Smooth muscle cell (in vitro differentiated cells): ENCODE measurements at regions not wholly inside any gene's neighbourhood (a gene's known extent, or its start where the extent isn't known, plus 50 kb on each side); places are given as distances from the start of the nearest gene placed in this dataset.
A peak's percentile ranks its signal among the peaks of the same experiment; 100 is the strongest.
"Not testable (repeated sequence)": the region's sequence is repeated elsewhere in the genome, so short reads cannot be mapped to it uniquely, and the experiment has no call there.

Source experiments
- DNase-seq: peaks from one replicate; lab custom pipeline; 2025; ENCODE audit not compliant: unreplicated experiment; lab: John Stamatoyannopoulos, UW
- H2AFZ ChIP-seq: fragments of 200-600 bp; sonication (generic); 2 replicates; pipeline ENCODE4 v1.6.0; 2016; ENCODE audit warnings: antibody characterized with exemption, low read depth, mild to moderate bottlenecking
- H3F3A ChIP-seq: fragments of 200-600 bp; sonication (generic); 2 replicates; pipeline ENCODE4 v1.6.0; 2017; ENCODE audit warnings: antibody characterized with exemption, low read depth
- H3K27ac ChIP-seq: fragments of 200-600 bp; sonication (generic); 2 replicates; pipeline ENCODE4 v1.5.1; 2016; ENCODE audit warnings: low read depth, mild to moderate bottlenecking
- H3K27me3 ChIP-seq: fragments of 200-600 bp; sonication (generic); 2 replicates; pipeline ENCODE4 v1.6.1; 2016; ENCODE audit warnings: low read depth, mild to moderate bottlenecking
- H3K36me3 ChIP-seq: fragments of 200-600 bp; sonication (generic); 2 replicates; pipeline ENCODE4 v1.5.1; 2016; ENCODE audit warnings: low read depth
- H3K4me1 ChIP-seq: fragments of 200-600 bp; sonication (generic); 2 replicates; pipeline ENCODE4 v1.5.1; 2016; ENCODE audit warnings: low read depth
- H3K4me2 ChIP-seq: fragments of 200-600 bp; sonication (generic); 2 replicates; pipeline ENCODE4 v1.6.0; 2016; ENCODE audit warnings: mild to moderate bottlenecking
- H3K4me3 ChIP-seq: fragments of 200-600 bp; sonication (generic); 2 replicates; pipeline ENCODE4 v1.5.1; 2016; ENCODE audit warnings: mild to moderate bottlenecking
- H3K79me2 ChIP-seq: fragments of 200-600 bp; sonication (generic); 2 replicates; pipeline ENCODE4 v1.6.0; 2016; ENCODE audit warnings: low read depth, mild to moderate bottlenecking
- H3K9ac ChIP-seq: fragments of 200-600 bp; sonication (generic); 2 replicates; pipeline ENCODE4 v1.6.0; 2016; ENCODE audit warnings: low read depth
- H3K9me3 ChIP-seq: fragments of 200-600 bp; sonication (generic); replicated peaks from 2 replicates; pipeline ENCODE4 v1.5.1; 2016; ENCODE audit warnings: low read depth
- H4K20me1 ChIP-seq: fragments of 200-600 bp; sonication (generic); 2 replicates; pipeline ENCODE4 v1.6.0; 2016; ENCODE audit warnings: low read depth
- WGBS: methylation state at CpG from one replicate; pipeline ENCODE4 v1.1.7; 2016; ENCODE audit warnings: low lambda C conversion rate; 5-methylcytosine and 5-hydroxymethylcytosine counted together
- small RNA-seq: library from RNA; depleted of rRNA; stranded (forward); fragments of <200 nt; gene quantifications from one replicate; pipeline ENCODE3, GENCODE V24; 2014
- TF ChIP-seq, protein P1 (sequence below): fragments of 200-600 bp; sonication (generic); IDR thresholded peaks from 2 replicates; pipeline ENCODE4 v1.5.1; 2017; ENCODE audit warnings: borderline replicate concordance, mild to moderate bottlenecking, antibody characterized with exemption; ENCODE audit not compliant: insufficient read depth, poor library complexity, severe bottlenecking

DNA sequence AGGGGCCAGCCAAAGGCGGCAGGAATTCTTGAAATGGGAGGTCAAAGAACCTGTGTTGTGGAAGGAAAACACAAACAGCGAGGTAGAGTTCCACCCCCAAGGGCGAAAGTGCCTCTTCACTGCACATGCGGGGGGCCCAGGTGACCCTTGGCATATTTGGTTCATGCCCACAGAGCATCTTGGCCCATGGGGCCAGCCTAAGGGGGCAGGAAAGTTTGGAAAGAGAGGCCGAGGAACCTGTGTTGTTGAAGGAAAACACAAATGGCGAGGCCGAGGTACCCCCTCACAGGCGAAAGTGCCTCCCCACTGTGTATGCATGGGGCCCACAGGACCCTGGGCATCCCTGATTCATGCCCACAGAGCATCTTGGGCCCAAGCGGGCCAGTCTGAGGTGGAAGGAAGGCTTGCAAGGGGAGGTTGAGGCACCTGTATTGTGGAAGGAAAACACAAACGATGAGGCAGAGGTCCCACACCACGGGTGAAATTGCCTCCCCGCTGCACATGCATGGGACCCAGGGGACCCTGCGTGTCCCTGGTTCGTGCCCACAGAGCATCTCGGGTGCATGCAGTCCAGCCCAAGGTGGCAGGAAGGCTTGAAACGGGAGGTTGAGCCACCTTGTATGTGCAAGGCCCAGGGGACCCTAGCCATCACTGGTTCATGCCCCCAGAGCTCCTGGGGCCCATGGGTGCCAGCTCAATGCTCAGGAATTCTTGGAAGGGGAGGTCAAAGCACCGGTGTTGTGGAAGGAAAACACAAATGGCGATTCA lies 384.1 kb downstream of the ALG10 start:
- no peaks in the 10 kb centered on the region for H3K4me1 ChIP-seq
- no peaks in the 10 kb centered on the region for H4K20me1 ChIP-seq
- no peaks in the 10 kb centered on the region for H3K27me3 ChIP-seq
- H3K27ac ChIP-seq, result no peak overlapping the region
- no peak for DNase-seq
- H3K9ac ChIP-seq, result no peak overlapping the region
- TF ChIP-seq, protein P1, sequence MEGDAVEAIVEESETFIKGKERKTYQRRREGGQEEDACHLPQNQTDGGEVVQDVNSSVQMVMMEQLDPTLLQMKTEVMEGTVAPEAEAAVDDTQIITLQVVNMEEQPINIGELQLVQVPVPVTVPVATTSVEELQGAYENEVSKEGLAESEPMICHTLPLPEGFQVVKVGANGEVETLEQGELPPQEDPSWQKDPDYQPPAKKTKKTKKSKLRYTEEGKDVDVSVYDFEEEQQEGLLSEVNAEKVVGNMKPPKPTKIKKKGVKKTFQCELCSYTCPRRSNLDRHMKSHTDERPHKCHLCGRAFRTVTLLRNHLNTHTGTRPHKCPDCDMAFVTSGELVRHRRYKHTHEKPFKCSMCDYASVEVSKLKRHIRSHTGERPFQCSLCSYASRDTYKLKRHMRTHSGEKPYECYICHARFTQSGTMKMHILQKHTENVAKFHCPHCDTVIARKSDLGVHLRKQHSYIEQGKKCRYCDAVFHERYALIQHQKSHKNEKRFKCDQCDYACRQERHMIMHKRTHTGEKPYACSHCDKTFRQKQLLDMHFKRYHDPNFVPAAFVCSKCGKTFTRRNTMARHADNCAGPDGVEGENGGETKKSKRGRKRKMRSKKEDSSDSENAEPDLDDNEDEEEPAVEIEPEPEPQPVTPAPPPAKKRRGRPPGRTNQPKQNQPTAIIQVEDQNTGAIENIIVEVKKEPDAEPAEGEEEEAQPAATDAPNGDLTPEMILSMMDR, result no peak
- no peaks in the 10 kb centered on the region for H3K79me2 ChIP-seq
- no peak overlapping the region for H2AFZ ChIP-seq
- no peaks in the 10 kb centered on the region for H3K9me3 ChIP-seq
- no peaks in the 10 kb centered on the region for H3K36me3 ChIP-seq
- H3K4me2 ChIP-seq, result no peak overlapping the region
- H3F3A ChIP-seq, result no peaks in the 10 kb centered on the region
- no peak overlapping the region for H3K4me3 ChIP-seq
- 77% methylated on average over 18 of the region's 18 CpGs for WGBS

DNA sequence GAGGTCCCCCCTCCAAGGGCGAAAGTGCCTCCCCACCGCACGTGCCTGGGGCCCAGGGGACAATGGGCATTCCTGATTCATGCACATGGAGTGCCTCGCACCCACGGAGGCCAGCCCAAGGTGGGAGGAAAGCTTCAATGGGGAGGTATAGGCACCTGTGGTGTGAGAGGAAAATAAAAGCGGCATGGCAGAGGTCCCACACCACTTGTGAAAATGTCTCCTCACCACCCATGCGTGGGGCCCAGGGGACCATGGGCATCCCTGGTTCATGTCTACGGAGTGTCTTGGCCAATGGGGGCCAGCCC lies 384.7 kb downstream of the ALG10 start:
- no peak overlapping the region for H3K4me3 ChIP-seq
- H3K9ac ChIP-seq, result no peak overlapping the region
- no peak overlapping the region for H3K4me2 ChIP-seq
- no peak for DNase-seq
- no peak overlapping the region for H3K27ac ChIP-seq
- H2AFZ ChIP-seq, result no peak overlapping the region
- H3F3A ChIP-seq, result no peaks in the 10 kb centered on the region
- no peaks in the 10 kb centered on the region for H3K27me3 ChIP-seq
- no peaks in the 10 kb centered on the region for H3K4me1 ChIP-seq
- 69% methylated on average over 8 of the region's 8 CpGs for WGBS
- no peaks in the 10 kb centered on the region for H3K79me2 ChIP-seq
- no peaks in the 10 kb centered on the region for H3K9me3 ChIP-seq
- H4K20me1 ChIP-seq, result no peaks in the 10 kb centered on the region
- H3K36me3 ChIP-seq, result no peaks in the 10 kb centered on the region
- TF ChIP-seq, protein P1, result no peak

DNA sequence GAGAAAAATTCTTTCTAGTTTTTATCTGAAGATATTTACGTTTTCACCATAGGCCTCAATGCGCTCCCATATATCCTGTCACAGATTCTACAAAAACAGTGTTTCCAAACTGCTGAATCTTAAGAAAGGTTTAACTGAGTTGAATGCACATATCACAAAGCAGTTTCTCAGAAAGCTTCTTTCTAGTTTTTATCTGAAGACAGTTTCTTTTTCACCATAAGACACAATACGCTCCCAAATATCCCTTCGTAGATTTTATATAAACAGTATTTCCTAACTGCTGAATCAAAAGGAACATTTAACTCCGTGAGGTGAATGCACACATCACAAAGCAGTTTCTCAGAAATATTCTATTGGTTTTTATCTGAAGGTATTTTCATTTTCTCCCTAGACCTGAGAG lies 385.5 kb downstream of the ALG10 start:
- H3K36me3 ChIP-seq, result no peaks in the 10 kb centered on the region

DNA sequence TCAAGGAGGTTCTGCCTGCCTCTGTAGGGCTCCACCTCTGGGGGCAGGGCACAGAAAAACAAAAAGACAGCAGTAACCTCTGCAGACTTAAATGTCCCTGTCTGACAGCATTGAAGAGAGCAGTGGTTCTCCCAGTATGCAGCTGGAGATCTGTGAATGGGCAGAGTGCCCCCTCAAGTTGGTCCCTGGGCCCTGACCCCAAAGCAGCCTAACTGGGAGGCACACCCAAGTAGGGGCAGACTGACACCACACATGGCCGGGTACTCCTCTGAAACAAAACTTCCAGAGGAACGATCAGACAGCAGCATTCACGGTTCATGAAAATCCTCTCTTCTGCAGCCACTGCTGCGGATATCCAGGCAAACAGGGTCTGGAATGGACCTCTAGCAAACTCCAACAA lies 409.2 kb downstream of the ALG10 start:
- H3K4me1 ChIP-seq, H4K20me1 ChIP-seq, H3K27me3 ChIP-seq, H3K4me2 ChIP-seq, H3K27ac ChIP-seq, H3K36me3 ChIP-seq, H3K79me2 ChIP-seq, H3F3A ChIP-seq, H2AFZ ChIP-seq, DNase-seq, H3K9ac ChIP-seq, H3K4me3 ChIP-seq: not testable (repeated sequence)
- WGBS, result 63% methylated on average over 4 of the region's 4 CpGs
- H3K9me3 ChIP-seq, result peaks cover 23% of the 10 kb centered on the region

More for the DNA sequence above, 385.5 kb downstream of the ALG10 start:
- Histone ChIP-seq H2AFZ (no peak overlapping the region), H3K4me1 (no peaks in the 10 kb centered on the region), H3K9ac (no peak overlapping the region), H3K79me2 (no peaks in the 10 kb centered on the region), H3K9me3 (no peaks in the 10 kb centered on the region), H4K20me1 (no peaks in the 10 kb centered on the region), H3K27me3 (no peaks in the 10 kb centered on the region), H3K27ac (no peak overlapping the region), H3F3A (no peaks in the 10 kb centered on the region), H3K4me3 (no peak overlapping the region), H3K4me2 (no peak overlapping the region)
- TF ChIP-seq, protein P1, result no peak
- no peak for DNase-seq
- WGBS, result 80% methylated on average over 5 of the region's 5 CpGs

Small RNA genes lying in the stretch of these regions (small RNA-seq; reads per million reads assigned to genes)
- 0.42 reads per million, percentile 13 among the genes with 10 or more reads in this experiment for gene RNA5SP357
